H1 (cell line): ENCODE measurements at regions not wholly inside any gene's neighbourhood (a gene's known extent, or its start where the extent isn't known, plus 50 kb on each side); places are given as distances from the start of the nearest gene placed in this dataset.

Source experiments
- ATF3 ChIP-seq: IDR thresholded peaks from 2 replicates; pipeline ENCODE4 v1.6.1; 2011; ENCODE audit warnings: low read depth, mild to moderate bottlenecking, low read length; ENCODE audit not compliant: insufficient read depth
- BRCA1 ChIP-seq: IDR thresholded peaks from 2 replicates; pipeline ENCODE4 v1.6.1; 2012; ENCODE audit warnings: low read depth, low read length, improper control_type of control experiment
- CEBPB ChIP-seq: IDR thresholded peaks from 2 replicates; pipeline ENCODE4 v1.6.1; 2012; ENCODE audit warnings: low read depth, low read length
- CHD1 ChIP-seq: IDR thresholded peaks from 2 replicates; pipeline ENCODE4 v1.6.1; 2012; ENCODE audit warnings: low read depth, low read length, improper control_type of control experiment
- CREB1 ChIP-seq: IDR thresholded peaks from 2 replicates; pipeline ENCODE4 v1.6.1; 2012; ENCODE audit warnings: inconsistent platforms
- POLR2AphosphoS5 ChIP-seq: IDR thresholded peaks from 2 replicates; pipeline ENCODE4 v1.6.1; 2011; ENCODE audit warnings: low read depth, low read length
- RNF2 ChIP-seq: fragments of 200-900, 300-1000 bp; sonication (generic); IDR thresholded peaks from 2 replicates; pipeline ENCODE4 v1.7.1; 2016; ENCODE audit warnings: borderline replicate concordance, low read depth, mild to moderate bottlenecking, antibody characterized with exemption, low read length; ENCODE audit not compliant: poor library complexity, severe bottlenecking; ENCODE audit errors: missing control alignments
- SAP30 ChIP-seq: fragments of 300-600 bp; sonication (generic); IDR thresholded peaks from 2 replicates; pipeline ENCODE4 v1.7.1; 2012; ENCODE audit warnings: low read length, moderate library complexity, mild to moderate bottlenecking, inconsistent platforms; ENCODE audit not compliant: insufficient read depth, insufficient replicate concordance
- TAF1 ChIP-seq: IDR thresholded peaks from 2 replicates; pipeline ENCODE4 v1.6.1; 2011; ENCODE audit warnings: mild to moderate bottlenecking, low read depth, low read length
- TF ChIP-seq, protein P1 (sequence below): fragments of 300-600 bp; sonication (generic); IDR thresholded peaks from 2 replicates; pipeline ENCODE4 v1.7.1; 2012; ENCODE audit warnings: low read length, moderate library complexity, mild to moderate bottlenecking, inconsistent platforms; ENCODE audit not compliant: insufficient replicate concordance

DNA sequence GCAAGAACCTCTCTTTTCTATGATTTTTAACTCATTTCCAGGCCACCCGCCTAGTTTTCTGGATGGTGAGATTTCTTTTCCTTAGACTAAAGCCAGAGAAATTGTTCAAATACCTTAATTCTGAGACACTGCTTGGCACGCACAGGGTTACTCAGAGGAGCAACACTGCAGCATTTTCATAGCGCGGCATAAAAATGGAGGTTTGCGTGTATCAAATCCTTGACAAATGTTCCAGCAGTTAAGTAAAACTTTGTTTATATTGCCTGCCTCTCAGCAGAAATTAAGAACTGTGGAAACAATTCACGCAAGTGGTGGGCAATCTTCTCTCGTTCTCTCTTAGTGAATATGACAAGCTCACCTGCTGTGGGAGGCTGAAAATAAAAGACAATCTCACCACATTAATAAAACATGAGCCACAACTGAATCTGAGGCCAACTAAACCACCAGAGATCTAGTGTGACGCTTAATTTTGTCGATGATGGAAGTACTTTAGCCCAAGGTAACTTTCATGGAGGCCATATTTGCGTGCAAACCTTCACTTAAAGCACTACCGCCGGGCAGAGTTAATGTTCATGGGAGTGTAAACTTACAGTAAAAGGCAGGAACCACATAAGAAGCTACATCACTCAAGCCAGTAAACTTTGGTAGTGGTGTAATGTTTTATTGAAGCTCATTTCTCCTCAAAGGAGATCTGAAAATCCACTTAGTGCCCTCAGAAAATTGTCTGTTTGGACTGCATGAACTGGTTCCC lies 894.8 kb upstream of the EPHA5 start (continued):
- TF ChIP-seq, protein P1, sequence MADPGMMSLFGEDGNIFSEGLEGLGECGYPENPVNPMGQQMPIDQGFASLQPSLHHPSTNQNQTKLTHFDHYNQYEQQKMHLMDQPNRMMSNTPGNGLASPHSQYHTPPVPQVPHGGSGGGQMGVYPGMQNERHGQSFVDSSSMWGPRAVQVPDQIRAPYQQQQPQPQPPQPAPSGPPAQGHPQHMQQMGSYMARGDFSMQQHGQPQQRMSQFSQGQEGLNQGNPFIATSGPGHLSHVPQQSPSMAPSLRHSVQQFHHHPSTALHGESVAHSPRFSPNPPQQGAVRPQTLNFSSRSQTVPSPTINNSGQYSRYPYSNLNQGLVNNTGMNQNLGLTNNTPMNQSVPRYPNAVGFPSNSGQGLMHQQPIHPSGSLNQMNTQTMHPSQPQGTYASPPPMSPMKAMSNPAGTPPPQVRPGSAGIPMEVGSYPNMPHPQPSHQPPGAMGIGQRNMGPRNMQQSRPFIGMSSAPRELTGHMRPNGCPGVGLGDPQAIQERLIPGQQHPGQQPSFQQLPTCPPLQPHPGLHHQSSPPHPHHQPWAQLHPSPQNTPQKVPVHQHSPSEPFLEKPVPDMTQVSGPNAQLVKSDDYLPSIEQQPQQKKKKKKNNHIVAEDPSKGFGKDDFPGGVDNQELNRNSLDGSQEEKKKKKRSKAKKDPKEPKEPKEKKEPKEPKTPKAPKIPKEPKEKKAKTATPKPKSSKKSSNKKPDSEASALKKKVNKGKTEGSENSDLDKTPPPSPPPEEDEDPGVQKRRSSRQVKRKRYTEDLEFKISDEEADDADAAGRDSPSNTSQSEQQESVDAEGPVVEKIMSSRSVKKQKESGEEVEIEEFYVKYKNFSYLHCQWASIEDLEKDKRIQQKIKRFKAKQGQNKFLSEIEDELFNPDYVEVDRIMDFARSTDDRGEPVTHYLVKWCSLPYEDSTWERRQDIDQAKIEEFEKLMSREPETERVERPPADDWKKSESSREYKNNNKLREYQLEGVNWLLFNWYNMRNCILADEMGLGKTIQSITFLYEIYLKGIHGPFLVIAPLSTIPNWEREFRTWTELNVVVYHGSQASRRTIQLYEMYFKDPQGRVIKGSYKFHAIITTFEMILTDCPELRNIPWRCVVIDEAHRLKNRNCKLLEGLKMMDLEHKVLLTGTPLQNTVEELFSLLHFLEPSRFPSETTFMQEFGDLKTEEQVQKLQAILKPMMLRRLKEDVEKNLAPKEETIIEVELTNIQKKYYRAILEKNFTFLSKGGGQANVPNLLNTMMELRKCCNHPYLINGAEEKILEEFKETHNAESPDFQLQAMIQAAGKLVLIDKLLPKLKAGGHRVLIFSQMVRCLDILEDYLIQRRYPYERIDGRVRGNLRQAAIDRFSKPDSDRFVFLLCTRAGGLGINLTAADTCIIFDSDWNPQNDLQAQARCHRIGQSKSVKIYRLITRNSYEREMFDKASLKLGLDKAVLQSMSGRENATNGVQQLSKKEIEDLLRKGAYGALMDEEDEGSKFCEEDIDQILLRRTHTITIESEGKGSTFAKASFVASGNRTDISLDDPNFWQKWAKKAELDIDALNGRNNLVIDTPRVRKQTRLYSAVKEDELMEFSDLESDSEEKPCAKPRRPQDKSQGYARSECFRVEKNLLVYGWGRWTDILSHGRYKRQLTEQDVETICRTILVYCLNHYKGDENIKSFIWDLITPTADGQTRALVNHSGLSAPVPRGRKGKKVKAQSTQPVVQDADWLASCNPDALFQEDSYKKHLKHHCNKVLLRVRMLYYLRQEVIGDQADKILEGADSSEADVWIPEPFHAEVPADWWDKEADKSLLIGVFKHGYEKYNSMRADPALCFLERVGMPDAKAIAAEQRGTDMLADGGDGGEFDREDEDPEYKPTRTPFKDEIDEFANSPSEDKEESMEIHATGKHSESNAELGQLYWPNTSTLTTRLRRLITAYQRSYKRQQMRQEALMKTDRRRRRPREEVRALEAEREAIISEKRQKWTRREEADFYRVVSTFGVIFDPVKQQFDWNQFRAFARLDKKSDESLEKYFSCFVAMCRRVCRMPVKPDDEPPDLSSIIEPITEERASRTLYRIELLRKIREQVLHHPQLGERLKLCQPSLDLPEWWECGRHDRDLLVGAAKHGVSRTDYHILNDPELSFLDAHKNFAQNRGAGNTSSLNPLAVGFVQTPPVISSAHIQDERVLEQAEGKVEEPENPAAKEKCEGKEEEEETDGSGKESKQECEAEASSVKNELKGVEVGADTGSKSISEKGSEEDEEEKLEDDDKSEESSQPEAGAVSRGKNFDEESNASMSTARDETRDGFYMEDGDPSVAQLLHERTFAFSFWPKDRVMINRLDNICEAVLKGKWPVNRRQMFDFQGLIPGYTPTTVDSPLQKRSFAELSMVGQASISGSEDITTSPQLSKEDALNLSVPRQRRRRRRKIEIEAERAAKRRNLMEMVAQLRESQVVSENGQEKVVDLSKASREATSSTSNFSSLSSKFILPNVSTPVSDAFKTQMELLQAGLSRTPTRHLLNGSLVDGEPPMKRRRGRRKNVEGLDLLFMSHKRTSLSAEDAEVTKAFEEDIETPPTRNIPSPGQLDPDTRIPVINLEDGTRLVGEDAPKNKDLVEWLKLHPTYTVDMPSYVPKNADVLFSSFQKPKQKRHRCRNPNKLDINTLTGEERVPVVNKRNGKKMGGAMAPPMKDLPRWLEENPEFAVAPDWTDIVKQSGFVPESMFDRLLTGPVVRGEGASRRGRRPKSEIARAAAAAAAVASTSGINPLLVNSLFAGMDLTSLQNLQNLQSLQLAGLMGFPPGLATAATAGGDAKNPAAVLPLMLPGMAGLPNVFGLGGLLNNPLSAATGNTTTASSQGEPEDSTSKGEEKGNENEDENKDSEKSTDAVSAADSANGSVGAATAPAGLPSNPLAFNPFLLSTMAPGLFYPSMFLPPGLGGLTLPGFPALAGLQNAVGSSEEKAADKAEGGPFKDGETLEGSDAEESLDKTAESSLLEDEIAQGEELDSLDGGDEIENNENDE, result no peak
- TF ChIP-seq CEBPB (no peak), ATF3 (no peak), RNF2 (no peak), POLR2AphosphoS5 (no peak), TAF1 (no peak), CREB1 (no peak), CHD1 (no peak), BRCA1 (no peak), SAP30 (no peak)
